HUES6 (cell line): ENCODE measurements at regions not wholly inside any gene's neighbourhood (a gene's known extent, or its start where the extent isn't known, plus 50 kb on each side); places are given as distances from the start of the nearest gene placed in this dataset.
"Not testable (repeated sequence)": the region's sequence is repeated elsewhere in the genome, so short reads cannot be mapped to it uniquely, and the experiment has no call there.

Source experiments
- H3K27ac ChIP-seq: 2 replicates; pipeline ENCODE4 v1.7.0; 2013; ENCODE audit warnings: low read depth, mild to moderate bottlenecking, low read length, inconsistent platforms
- H3K27me3 ChIP-seq: 2 replicates; pipeline ENCODE4 v1.6.1; 2013; ENCODE audit warnings: low read length; ENCODE audit not compliant: control insufficient read depth, insufficient read depth
- H3K36me3 ChIP-seq: 2 replicates; pipeline ENCODE4 v1.6.1; 2013; ENCODE audit warnings: low read length; ENCODE audit not compliant: control insufficient read depth, insufficient read depth
- H3K4me1 ChIP-seq: 2 replicates; pipeline ENCODE4 v1.6.1; 2013; ENCODE audit warnings: low read length; ENCODE audit not compliant: control insufficient read depth, insufficient read depth
- H3K4me3 ChIP-seq: 2 replicates; pipeline ENCODE4 v1.5.1; 2013; ENCODE audit warnings: low read depth, low read length
- H3K9ac ChIP-seq: one replicate; pipeline ENCODE4 v1.6.1; 2013; ENCODE audit warnings: mild to moderate bottlenecking, low read length
- H3K9me3 ChIP-seq: 2 replicates; pipeline ENCODE4 v1.6.1; 2013; ENCODE audit warnings: low read depth, low read length; ENCODE audit not compliant: control insufficient read depth, insufficient read depth

- H3K27me3 ChIP-seq = no peaks in the 10 kb centered on the region
- H3K36me3 ChIP-seq = no peaks in the 10 kb centered on the region
- H3K27ac ChIP-seq = no peak overlapping the region
- H3K4me1 ChIP-seq = no peaks in the 10 kb centered on the region
- H3K9ac ChIP-seq = no peak overlapping the region
- H3K9me3 ChIP-seq = peaks cover 39% of the 10 kb centered on the region
- no peak overlapping the region for H3K4me3 ChIP-seq
Observed at GRCh38 chr2:58749041-58749440, 507.9 kb upstream of the FANCL start.

- not testable (repeated sequence) for H3K36me3 ChIP-seq, H3K27me3 ChIP-seq, H3K27ac ChIP-seq, H3K4me3 ChIP-seq, H3K9ac ChIP-seq, H3K4me1 ChIP-seq
- peaks cover 13% of the 10 kb centered on the region for H3K9me3 ChIP-seq
Observed at GRCh38 chr2:58745334-58745733, 504.2 kb upstream of the FANCL start.

DNA sequence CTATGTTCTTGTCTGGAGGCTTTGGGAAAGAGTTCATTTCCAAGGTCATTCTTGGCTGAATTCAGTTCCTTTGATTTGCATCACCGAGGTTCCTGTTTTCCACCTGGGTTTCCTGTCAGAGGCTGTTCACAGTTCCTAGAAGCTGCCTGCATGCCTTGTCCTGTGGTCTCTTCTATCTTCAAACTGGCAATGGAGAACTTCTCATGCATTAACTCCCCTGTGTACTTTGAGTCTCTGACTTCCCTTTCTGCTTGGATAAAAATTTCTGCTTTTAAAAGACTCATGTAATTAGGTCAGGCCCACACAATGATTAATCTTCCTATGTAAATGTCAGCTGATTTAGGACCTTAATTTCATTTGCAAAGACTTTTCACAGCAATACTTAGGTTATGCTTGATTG is 499.3 kb upstream of the FANCL start:
- peaks cover 9% of the 10 kb centered on the region for H3K9me3 ChIP-seq
- no peak overlapping the region for H3K9ac ChIP-seq
- no peaks in the 10 kb centered on the region for H3K4me1 ChIP-seq
- no peak overlapping the region for H3K4me3 ChIP-seq
- no peaks in the 10 kb centered on the region for H3K27me3 ChIP-seq
- H3K36me3 ChIP-seq = no peaks in the 10 kb centered on the region
- H3K27ac ChIP-seq = no peak overlapping the region

DNA sequence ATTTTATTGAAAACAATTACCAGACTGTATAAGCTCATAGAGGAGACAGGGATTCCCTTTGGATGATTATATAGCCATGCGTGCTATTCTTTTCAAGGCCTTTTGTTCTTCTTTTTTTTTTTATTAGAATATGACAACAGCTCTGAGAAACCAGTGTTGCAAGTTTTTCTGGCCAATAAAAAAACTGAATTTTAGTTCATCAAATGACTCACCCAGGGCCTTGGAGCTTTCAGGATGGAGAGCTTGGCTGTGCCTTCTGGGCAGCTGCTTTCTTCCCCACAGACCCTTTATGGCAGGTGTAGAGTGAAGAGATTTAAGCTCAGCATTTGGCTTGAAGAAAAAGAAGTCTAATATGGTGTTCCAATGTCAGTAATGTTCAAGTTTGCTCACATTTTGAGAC is 497.9 kb upstream of the FANCL start:
- no peaks in the 10 kb centered on the region for H3K9me3 ChIP-seq
- H3K27me3 ChIP-seq = no peaks in the 10 kb centered on the region
- H3K36me3 ChIP-seq = no peaks in the 10 kb centered on the region
- H3K27ac ChIP-seq = no peak overlapping the region
- H3K4me1 ChIP-seq = no peaks in the 10 kb centered on the region
- H3K4me3 ChIP-seq = no peak overlapping the region
- H3K9ac ChIP-seq = no peak overlapping the region

GRCh38 chr2:58734365-58734764 is 493.2 kb upstream of the FANCL start:
- H3K27me3 ChIP-seq = no peaks in the 10 kb centered on the region
- no peak overlapping the region for H3K9ac ChIP-seq
- no peaks in the 10 kb centered on the region for H3K36me3 ChIP-seq
- peaks cover 7% of the 10 kb centered on the region; the same call in 1 of the 2 replicates for H3K4me1 ChIP-seq
- no peaks in the 10 kb centered on the region for H3K9me3 ChIP-seq
- no peak overlapping the region for H3K4me3 ChIP-seq
- H3K27ac ChIP-seq = no peak overlapping the region

DNA sequence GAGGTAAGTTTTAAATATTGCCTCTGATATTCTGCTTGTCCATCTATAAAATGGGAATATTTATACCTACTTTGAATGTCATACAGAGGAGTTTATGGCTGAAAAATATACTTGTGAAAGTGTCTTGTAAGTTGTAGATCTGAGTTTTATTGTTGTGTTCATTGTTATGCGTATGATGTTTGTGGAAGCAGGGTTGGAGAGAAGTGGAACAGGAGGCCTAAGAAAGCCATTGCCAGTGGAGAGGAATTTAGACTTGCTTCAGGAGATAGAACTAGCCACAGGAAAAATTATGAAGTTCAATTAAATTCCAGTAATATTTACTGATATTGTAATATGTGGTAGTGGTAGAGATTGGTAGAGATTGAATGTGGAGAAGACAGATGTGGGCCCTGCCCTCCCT is 491.9 kb upstream of the FANCL start:
- Histone ChIP-seq H3K27ac (no peak overlapping the region), H3K36me3 (no peaks in the 10 kb centered on the region), H3K9ac (no peak overlapping the region), H3K4me1 (peaks cover 7% of the 10 kb centered on the region; the same call in 1 of the 2 replicates), H3K9me3 (no peaks in the 10 kb centered on the region), H3K4me3 (no peak overlapping the region), H3K27me3 (no peaks in the 10 kb centered on the region)

DNA sequence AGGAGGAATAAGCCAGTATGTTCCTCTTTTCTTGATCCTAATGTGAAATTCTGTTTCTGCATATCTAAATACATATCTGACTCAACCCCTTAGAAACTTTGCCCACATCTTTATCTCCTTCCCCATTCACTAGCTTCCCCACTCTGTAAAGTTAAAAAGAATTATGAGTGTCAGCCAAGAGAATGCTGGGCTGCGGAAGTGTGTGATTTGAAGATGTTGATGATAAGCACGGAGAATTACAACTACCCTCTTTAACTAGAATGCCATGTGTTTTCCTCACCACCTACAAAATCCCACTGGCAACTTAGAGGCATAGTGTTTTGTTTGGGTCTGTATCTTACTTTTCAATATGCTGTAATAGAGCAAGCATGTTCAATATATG is 490.4 kb upstream of the FANCL start:
- Histone ChIP-seq H3K27ac (no peak overlapping the region), H3K4me1 (peaks cover 7% of the 10 kb centered on the region; the same call in 1 of the 2 replicates), H3K4me3 (no peak overlapping the region), H3K9me3 (no peaks in the 10 kb centered on the region), H3K27me3 (no peaks in the 10 kb centered on the region), H3K36me3 (no peaks in the 10 kb centered on the region), H3K9ac (no peak overlapping the region)

DNA sequence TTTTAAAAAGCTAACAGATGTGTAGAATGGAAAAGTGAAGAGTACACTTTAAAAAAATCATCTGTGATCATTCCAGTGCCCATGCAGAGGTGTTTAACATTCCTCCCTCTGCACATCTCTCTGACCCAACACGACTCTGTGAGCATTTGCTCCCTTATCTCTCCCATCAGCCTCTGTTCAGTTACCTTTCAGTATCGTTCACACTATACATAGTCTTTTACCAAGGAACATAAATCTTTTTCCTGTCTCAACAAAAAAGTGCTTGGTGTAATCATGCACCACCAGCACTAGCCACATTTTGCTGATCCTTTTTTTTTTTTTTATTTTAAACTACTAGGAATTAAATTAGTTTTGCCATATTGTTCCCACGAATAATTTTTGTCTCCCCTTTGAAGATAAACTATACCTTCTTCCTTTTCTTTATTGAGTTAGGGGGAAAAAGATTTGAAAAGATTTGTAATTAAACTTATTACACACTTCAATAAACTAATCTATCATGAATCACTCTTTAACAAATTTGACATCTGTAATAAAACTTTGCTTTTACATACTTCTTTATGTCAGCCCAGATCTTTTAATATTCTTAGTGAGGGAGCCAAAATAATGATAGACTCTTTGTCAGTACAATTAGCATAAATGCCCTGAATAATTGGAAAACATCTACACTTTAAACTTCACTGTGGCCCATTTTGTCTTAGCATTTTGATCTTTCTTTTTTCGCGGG is 489.8 kb upstream of the FANCL start:
- no peak overlapping the region for H3K27ac ChIP-seq

DNA sequence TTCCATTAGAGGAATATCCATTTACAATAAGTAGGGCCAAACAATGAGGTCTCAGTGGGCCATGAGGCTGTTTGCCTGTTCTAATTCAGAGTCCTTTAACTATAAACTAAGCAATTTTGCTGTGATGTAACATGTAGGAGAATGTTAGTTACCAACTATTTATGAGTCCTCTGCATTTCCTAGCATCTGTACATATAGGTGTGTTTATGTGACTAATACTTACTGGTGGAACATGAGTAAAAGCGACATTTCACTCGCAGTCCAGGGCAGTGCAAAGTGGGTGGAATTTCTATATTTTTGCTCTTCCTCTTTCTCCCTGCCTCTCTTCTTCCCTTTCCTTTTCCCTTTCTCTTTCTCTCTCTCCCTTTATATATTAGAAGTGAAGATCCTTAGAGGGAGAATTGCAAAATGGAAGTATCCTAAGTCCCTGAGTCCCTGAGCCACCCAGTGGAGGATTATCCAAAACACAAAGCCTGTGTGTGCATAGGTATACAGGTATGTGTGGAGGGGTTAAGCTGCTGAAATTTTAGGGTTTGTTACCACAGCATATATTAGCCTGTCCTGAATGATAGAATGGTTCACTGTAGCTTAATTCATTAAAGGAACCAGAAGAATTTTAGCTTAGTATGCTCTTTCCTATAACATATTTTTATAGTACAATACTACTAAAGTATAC is 487.0 kb upstream of the FANCL start:
- H3K4me3 ChIP-seq = no peak overlapping the region
- no peaks in the 10 kb centered on the region for H3K27me3 ChIP-seq
- H3K4me1 ChIP-seq = peaks cover 5% of the 10 kb centered on the region; the same call in 1 of the 2 replicates
- no peak overlapping the region for H3K27ac ChIP-seq
- no peak overlapping the region for H3K9ac ChIP-seq
- H3K9me3 ChIP-seq = no peaks in the 10 kb centered on the region
- no peaks in the 10 kb centered on the region for H3K36me3 ChIP-seq

More for the DNA sequence above, 489.8 kb upstream of the FANCL start:
- Histone ChIP-seq H3K9ac (no peak overlapping the region), H3K36me3 (no peaks in the 10 kb centered on the region), H3K4me3 (no peak overlapping the region), H3K27me3 (no peaks in the 10 kb centered on the region), H3K9me3 (no peaks in the 10 kb centered on the region), H3K4me1 (peaks cover 7% of the 10 kb centered on the region; the same call in 1 of the 2 replicates)

DNA sequence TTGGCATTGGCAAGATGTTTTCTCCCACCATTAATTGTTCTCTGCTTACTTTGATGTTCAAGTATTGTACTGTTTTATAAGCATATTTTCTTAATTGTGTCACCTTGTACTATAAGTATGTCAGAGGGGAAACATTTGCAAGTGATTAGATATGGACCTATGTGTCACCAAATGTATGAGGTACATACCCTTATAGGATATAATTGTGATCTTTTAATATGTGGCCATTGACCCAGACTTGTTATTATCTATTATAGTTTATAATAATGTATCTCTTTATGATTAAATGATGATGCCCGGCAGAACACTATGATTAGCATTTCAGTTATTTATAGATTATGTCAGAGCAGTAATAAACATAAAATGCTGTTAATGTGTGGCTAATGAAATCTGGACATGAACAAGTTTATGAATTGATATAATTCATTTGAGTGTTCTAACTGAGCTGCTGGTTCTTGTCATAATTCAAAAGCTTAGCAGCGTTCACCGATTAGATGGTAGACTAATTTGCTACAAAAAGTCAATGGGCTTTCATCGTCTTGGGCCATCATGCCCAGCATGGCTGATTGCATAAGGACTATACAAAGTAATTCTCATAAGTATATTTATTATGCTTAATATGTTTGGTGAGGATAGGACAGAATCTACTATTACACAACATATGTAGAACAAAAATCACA is 480.9 kb upstream of the FANCL start:
- H3K27me3 ChIP-seq = no peaks in the 10 kb centered on the region
- H3K27ac ChIP-seq = no peak overlapping the region
- no peak overlapping the region for H3K9ac ChIP-seq
- H3K4me1 ChIP-seq = peaks cover 19% of the 10 kb centered on the region; the same call in 1 of the 2 replicates
- no peak overlapping the region for H3K4me3 ChIP-seq
- no peaks in the 10 kb centered on the region for H3K9me3 ChIP-seq
- H3K36me3 ChIP-seq = no peaks in the 10 kb centered on the region
